ENCODE measurements at regions not wholly inside any gene's neighbourhood (a gene's known extent, or its start where the extent isn't known, plus 50 kb on each side); places are given as distances from the start of the nearest gene placed in this dataset.

GRCh38 chr15:35667908-35668307, 121.9 kb upstream of the DPH6 start:
- no peak for TF ChIP-seq POLR2A (IDR thresholded peaks at IDR 0.05)
- no peak for TF ChIP-seq CTCF (IDR thresholded peaks at IDR 0.05 in 4 of 5, conservative IDR thresholded peaks at IDR 0.05 in 1 of 5)
